OCI-LY1 (cell line): ENCODE measurements at regions not wholly inside any gene's neighbourhood (a gene's known extent, or its start where the extent isn't known, plus 50 kb on each side); places are given as distances from the start of the nearest gene placed in this dataset.

Experiments used
- EZH2 ChIP-seq: fragments of 200-600 bp; sonication (generic), shearing (Covaris generic); IDR thresholded peaks from 2 replicates; pipeline ENCODE4 v1.8.0; 2017; ENCODE audit warnings: borderline replicate concordance, mixed run types, mild to moderate bottlenecking, antibody characterized with exemption, low read length, moderate library complexity, mixed read lengths
- TF ChIP-seq, protein P1 (sequence below): fragments of 200-600 bp; sonication (generic), shearing (Covaris generic); IDR thresholded peaks from 2 replicates; pipeline ENCODE4 v1.5.1; 2017; ENCODE audit warnings: mild to moderate bottlenecking, antibody characterized with exemption, low read length, moderate library complexity, mixed read lengths

DNA sequence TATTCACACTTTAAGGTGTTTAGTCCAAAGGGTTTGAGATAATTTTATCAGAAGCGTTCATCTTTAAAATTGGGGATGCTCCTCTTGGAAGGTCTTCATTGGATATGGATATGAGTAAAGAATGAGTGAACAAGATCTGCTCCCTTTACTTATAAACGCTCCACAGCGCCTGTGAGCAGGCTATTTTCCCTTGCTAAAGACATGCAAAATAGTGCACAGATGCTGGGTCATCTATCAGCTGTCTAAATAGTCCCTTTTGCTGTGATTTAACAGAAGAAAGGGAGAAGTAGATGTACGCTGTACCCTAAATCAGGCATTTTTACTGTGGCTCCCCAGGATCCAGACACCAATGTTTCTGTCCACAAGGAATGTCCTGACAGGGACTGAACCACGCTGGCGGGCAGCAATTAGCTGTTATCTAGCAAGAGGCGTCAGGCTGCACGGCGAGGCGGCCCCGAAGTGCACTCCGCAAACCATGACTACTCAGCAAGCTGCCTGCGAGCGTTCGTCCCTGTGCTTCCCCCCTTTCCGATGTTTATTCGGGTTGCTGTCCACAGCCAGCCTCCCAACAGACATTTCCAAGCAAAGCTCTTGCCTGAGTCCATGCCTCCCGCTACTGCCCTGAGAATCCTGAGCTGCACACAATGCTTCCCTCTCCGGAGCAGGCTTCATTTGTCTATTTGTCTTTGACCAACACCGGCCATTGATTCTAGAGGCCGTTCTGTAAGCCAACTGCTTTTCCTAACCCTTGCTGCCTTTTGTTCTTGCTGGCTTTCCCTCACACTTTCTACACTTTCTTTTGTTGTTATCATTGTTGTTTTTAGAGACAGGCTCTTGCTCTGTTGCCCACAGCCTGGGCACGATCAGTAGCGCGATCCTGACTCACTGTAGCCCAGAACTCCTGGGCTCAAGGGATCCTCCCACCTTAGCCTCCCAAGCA is 55.7 kb upstream of the CNEP1R1 start:
- TF ChIP-seq, protein P1, sequence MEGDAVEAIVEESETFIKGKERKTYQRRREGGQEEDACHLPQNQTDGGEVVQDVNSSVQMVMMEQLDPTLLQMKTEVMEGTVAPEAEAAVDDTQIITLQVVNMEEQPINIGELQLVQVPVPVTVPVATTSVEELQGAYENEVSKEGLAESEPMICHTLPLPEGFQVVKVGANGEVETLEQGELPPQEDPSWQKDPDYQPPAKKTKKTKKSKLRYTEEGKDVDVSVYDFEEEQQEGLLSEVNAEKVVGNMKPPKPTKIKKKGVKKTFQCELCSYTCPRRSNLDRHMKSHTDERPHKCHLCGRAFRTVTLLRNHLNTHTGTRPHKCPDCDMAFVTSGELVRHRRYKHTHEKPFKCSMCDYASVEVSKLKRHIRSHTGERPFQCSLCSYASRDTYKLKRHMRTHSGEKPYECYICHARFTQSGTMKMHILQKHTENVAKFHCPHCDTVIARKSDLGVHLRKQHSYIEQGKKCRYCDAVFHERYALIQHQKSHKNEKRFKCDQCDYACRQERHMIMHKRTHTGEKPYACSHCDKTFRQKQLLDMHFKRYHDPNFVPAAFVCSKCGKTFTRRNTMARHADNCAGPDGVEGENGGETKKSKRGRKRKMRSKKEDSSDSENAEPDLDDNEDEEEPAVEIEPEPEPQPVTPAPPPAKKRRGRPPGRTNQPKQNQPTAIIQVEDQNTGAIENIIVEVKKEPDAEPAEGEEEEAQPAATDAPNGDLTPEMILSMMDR = no peak
- TF ChIP-seq EZH2 = no peak
